DND-41 (cell line): ENCODE measurements at regions not wholly inside any gene's neighbourhood (a gene's known extent, or its start where the extent isn't known, plus 50 kb on each side); places are given as distances from the start of the nearest gene placed in this dataset.

ENCODE experiments used
- EZH2 ChIP-seq: IDR thresholded peaks from 3 replicates; pipeline ENCODE4 v1.6.1; 2012; ENCODE audit warnings: borderline replicate concordance, low read depth, mild to moderate bottlenecking, moderate library complexity, low read length, inconsistent platforms; ENCODE audit not compliant: severe bottlenecking
- TF ChIP-seq, protein P1 (sequence below): IDR thresholded peaks from 2 replicates; pipeline ENCODE4 v1.5.1; 2012; ENCODE audit warnings: borderline replicate concordance, low read length, moderate library complexity, mild to moderate bottlenecking; ENCODE audit not compliant: poor library complexity, severe bottlenecking; ENCODE audit errors: extremely low read depth

DNA sequence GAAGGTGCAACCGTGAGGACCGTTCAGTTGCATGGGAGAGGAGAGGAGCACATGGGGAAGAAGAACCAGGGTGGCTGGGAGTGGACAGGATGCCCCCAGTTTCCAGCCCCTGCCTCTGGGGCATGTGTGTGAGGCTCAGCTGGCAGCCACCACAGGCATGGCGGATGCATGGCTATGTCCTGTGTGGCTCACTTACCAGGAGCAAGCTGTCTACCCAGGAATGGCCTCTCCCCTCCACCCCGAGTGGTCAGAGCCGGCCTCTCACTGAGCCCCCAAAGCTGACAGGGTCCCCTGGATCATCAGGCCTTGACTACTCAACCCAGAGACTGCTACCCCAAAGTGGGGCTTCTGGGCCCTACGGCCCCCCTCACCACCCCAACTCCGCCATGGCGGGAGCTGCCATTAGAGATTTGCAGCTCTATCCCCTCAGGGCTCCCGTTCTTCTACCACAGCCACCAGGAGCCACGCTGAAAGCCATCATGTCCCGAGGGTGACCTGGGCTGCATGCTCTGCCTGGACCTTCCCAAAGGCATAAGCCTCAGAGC is 65.3 kb downstream of the RHOB start:
- TF ChIP-seq, protein P1, sequence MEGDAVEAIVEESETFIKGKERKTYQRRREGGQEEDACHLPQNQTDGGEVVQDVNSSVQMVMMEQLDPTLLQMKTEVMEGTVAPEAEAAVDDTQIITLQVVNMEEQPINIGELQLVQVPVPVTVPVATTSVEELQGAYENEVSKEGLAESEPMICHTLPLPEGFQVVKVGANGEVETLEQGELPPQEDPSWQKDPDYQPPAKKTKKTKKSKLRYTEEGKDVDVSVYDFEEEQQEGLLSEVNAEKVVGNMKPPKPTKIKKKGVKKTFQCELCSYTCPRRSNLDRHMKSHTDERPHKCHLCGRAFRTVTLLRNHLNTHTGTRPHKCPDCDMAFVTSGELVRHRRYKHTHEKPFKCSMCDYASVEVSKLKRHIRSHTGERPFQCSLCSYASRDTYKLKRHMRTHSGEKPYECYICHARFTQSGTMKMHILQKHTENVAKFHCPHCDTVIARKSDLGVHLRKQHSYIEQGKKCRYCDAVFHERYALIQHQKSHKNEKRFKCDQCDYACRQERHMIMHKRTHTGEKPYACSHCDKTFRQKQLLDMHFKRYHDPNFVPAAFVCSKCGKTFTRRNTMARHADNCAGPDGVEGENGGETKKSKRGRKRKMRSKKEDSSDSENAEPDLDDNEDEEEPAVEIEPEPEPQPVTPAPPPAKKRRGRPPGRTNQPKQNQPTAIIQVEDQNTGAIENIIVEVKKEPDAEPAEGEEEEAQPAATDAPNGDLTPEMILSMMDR: no peak
- TF ChIP-seq EZH2: no peak
